ENCODE measurements at regions not wholly inside any gene's neighbourhood (a gene's known extent, or its start where the extent isn't known, plus 50 kb on each side); places are given as distances from the start of the nearest gene placed in this dataset.

DNA sequence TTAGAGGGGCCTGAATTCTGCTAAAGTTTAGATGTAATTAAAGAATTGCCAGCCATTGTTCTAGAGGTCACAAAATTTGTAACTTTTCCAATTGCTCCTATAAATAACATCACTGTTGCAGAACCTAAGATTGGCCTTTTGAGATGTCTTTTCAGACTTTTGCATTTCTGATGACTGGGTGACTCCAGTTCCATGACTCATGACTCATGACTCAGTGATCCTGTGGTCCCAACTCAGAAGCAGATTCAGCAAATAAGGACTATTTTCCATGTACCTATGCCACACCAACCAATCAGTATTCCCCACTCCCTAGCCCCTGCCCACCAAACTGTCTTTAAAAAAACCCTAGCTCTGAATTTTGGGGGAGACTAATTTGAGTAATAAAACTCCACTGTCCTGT is 740.9 kb downstream of the CDH8 start:
- intact Hi-C loops (cut with DNase I; ENCODE audit: low total_unique reads): no loop called here
- no peak overlapping the region for H3K4me3 ChIP-seq

GRCh38 chr16:61289141-61289540 is 747.1 kb downstream of the CDH8 start:
- Histone ChIP-seq H3K27me3 (no peaks in the 10 kb centered on the region), H3K27ac (no peak overlapping the region), H3K36me3 (ENCODE audit: low read depth, missing control alignments) (no peaks in the 10 kb centered on the region), H3K4me1 (no peaks in the 10 kb centered on the region), H3K4me3 (no peak overlapping the region), H3K9me3 (no peaks in the 10 kb centered on the region)
- WGBS, 2 donors: 90% methylated on average over 2 of the region's 2 CpGs
- no peak for DNase-seq
- intact Hi-C loops (cut with DNase I; ENCODE audit: low total_unique reads): no loop called here
- TF ChIP-seq CTCF (IDR thresholded peaks at IDR 0.05) (no peak), POLR2A (IDR thresholded peaks at IDR 0.05) (no peak)

More for the DNA sequence above, 740.9 kb downstream of the CDH8 start:
- Histone ChIP-seq H3K9me3 (no peaks in the 10 kb centered on the region), H3K36me3 (ENCODE audit: low read depth, missing control alignments) (no peaks in the 10 kb centered on the region), H3K4me1 (no peaks in the 10 kb centered on the region), H3K27me3 (no peaks in the 10 kb centered on the region), H3K27ac (no peak overlapping the region)
- TF ChIP-seq POLR2A (IDR thresholded peaks at IDR 0.05): no peak
- TF ChIP-seq CTCF (IDR thresholded peaks at IDR 0.05): no peak
- no peak for DNase-seq

DNA sequence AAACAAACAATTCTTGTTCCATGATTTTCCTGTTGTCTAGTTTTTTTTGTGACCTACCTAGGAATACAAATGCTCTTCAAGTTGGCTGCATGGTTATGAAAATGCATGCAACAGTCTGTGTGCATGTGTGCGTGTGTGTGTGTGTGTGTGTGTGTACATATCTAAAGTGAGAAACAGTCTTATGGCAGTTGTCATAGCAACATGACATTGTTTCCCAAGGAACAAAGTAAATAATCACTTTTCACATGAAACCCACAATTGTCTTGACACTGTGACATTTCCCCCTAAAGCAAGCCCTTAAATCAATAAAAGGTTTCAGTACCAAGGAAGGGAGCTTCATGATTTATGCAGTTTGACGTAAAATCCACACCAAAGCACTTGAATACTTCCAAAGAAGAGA is 758.4 kb downstream of the CDH8 start:
- no peak overlapping the region for H3K4me3 ChIP-seq
- H3K36me3 ChIP-seq (ENCODE audit: low read depth, missing control alignments): no peaks in the 10 kb centered on the region
- DNase-seq: no peak
- intact Hi-C loops (cut with DNase I; ENCODE audit: low total_unique reads): no loop called here
- H3K27ac ChIP-seq: no peak overlapping the region
- TF ChIP-seq POLR2A (IDR thresholded peaks at IDR 0.05) (no peak), CTCF (IDR thresholded peaks at IDR 0.05) (no peak)
- no peaks in the 10 kb centered on the region for H3K4me1 ChIP-seq
- no peaks in the 10 kb centered on the region for H3K9me3 ChIP-seq
- no peaks in the 10 kb centered on the region for H3K27me3 ChIP-seq
- WGBS, 2 donors: 75 to 90% methylated on average over 2 of the region's 2 CpGs

DNA sequence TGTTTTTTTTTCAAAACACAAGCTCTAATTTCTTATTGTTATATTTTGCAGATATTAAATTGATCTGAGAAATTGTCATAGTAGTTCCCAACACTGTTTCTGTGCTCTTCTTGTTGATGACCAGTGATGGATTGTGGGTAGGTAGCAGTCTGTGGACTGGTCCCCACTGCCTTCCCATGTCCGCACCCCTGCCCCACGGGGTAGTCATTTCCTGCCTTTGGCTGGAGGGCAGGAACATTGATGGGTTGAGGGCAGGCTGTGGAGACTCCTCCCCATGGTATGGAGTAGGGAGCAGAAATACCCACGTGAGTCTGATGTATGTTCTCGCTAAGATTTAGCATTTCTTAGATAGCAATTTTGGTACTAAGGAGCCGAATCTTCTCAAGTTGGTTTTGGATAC is 762.0 kb downstream of the CDH8 start:
- Histone ChIP-seq H3K27ac (no peak overlapping the region), H3K27me3 (no peaks in the 10 kb centered on the region), H3K9me3 (no peaks in the 10 kb centered on the region), H3K36me3 (ENCODE audit: low read depth, missing control alignments) (no peaks in the 10 kb centered on the region), H3K4me1 (no peaks in the 10 kb centered on the region), H3K4me3 (no peak overlapping the region)
- no peak for DNase-seq
- intact Hi-C loops (cut with DNase I; ENCODE audit: low total_unique reads): no loop called here
- TF ChIP-seq CTCF (IDR thresholded peaks at IDR 0.05) (no peak), POLR2A (IDR thresholded peaks at IDR 0.05) (no peak)
- WGBS, 2 donors: 92 to 93% methylated on average over 5 of the region's 5 CpGs

- H3K4me3 ChIP-seq: no peak overlapping the region
Observed at GRCh38 chr16:61270726-61271125, 765.5 kb downstream of the CDH8 start.

More at GRCh38 chr16:61270726-61271125, 765.5 kb downstream of the CDH8 start:
- Histone ChIP-seq H3K27ac (no peak overlapping the region), H3K27me3 (no peaks in the 10 kb centered on the region), H3K4me1 (no peaks in the 10 kb centered on the region), H3K9me3 (no peaks in the 10 kb centered on the region), H3K36me3 (ENCODE audit: low read depth, missing control alignments) (no peaks in the 10 kb centered on the region)
- no peak for DNase-seq
- intact Hi-C loops (cut with DNase I; ENCODE audit: low total_unique reads): no loop called here
- no peak for TF ChIP-seq CTCF (IDR thresholded peaks at IDR 0.05)
- TF ChIP-seq POLR2A (IDR thresholded peaks at IDR 0.05): no peak

Measured in testis (tissue), 2 donors.